ENCODE measurements at regions not wholly inside any gene's neighbourhood (a gene's known extent, or its start where the extent isn't known, plus 50 kb on each side); places are given as distances from the start of the nearest gene placed in this dataset.
A peak's percentile ranks its signal among the peaks of the same experiment; 100 is the strongest.

GRCh38 chr6:11430036-11430435 lies 107.5 kb upstream of the TMEM170B start:
- peaks cover 17 to 23% of the 10 kb centered on the region in 2 donors for H3K4me1 ChIP-seq (ENCODE audit: control insufficient read depth in 2 of 2, insufficient read depth in 2 of 2, low read length in 2 of 2)
- no peaks in the 10 kb centered on the region for H3K9me3 ChIP-seq (ENCODE audit: control insufficient read depth in 2 of 2, low read length in 2 of 2)
- no peak overlapping the region for H3K27ac ChIP-seq (ENCODE audit: low read depth in 2 of 2, low read length in 2 of 2)
- no peaks in the 10 kb centered on the region for H3K36me3 ChIP-seq (ENCODE audit: control insufficient read depth in 2 of 2, insufficient read depth in 2 of 2, low read length in 2 of 2)
- H3K4me3 ChIP-seq (ENCODE audit: low read length in 2 of 2), result no peak overlapping the region
- no peak overlapping the region for H3K9ac ChIP-seq (ENCODE audit: low read depth in 1 of 2, low read length in 2 of 2)
- no peaks in the 10 kb centered on the region for H3K27me3 ChIP-seq (ENCODE audit: control insufficient read depth in 2 of 2, insufficient read depth in 2 of 2, low read length in 2 of 2)

- H3K9me3 ChIP-seq (ENCODE audit: control insufficient read depth in 2 of 2, low read length in 2 of 2), result no peaks in the 10 kb centered on the region
- H3K27me3 ChIP-seq (ENCODE audit: control insufficient read depth in 2 of 2, insufficient read depth in 2 of 2, low read length in 2 of 2), result no peaks in the 10 kb centered on the region
- H3K27ac ChIP-seq (ENCODE audit: low read depth in 2 of 2, low read length in 2 of 2), result no peak overlapping the region
- no peaks in the 10 kb centered on the region for H3K36me3 ChIP-seq (ENCODE audit: control insufficient read depth in 2 of 2, insufficient read depth in 2 of 2, low read length in 2 of 2)
- no peak overlapping the region for H3K4me3 ChIP-seq (ENCODE audit: low read length in 2 of 2)
- H3K9ac ChIP-seq (ENCODE audit: low read depth in 1 of 2, low read length in 2 of 2), result no peak overlapping the region
- peaks cover 16 to 18% of the 10 kb centered on the region in 2 donors for H3K4me1 ChIP-seq (ENCODE audit: control insufficient read depth in 2 of 2, insufficient read depth in 2 of 2, low read length in 2 of 2)
Observed at GRCh38 chr6:11429577-11429976, 108.0 kb upstream of the TMEM170B start.

GRCh38 chr6:11428895-11429294 lies 108.7 kb upstream of the TMEM170B start:
- no peak overlapping the region for H3K9ac ChIP-seq (ENCODE audit: low read depth in 1 of 2, low read length in 2 of 2)
- no peaks in the 10 kb centered on the region for H3K36me3 ChIP-seq (ENCODE audit: control insufficient read depth in 2 of 2, insufficient read depth in 2 of 2, low read length in 2 of 2)
- H3K27me3 ChIP-seq (ENCODE audit: control insufficient read depth in 2 of 2, insufficient read depth in 2 of 2, low read length in 2 of 2), result no peaks in the 10 kb centered on the region
- no peak overlapping the region for H3K4me3 ChIP-seq (ENCODE audit: low read length in 2 of 2)
- H3K27ac ChIP-seq (ENCODE audit: low read depth in 2 of 2, low read length in 2 of 2), result no peak overlapping the region
- no peaks in the 10 kb centered on the region for H3K9me3 ChIP-seq (ENCODE audit: control insufficient read depth in 2 of 2, low read length in 2 of 2)
- peaks cover 11 to 12% of the 10 kb centered on the region in 2 donors for H3K4me1 ChIP-seq (ENCODE audit: control insufficient read depth in 2 of 2, insufficient read depth in 2 of 2, low read length in 2 of 2)

- H3K4me1 ChIP-seq (ENCODE audit: control insufficient read depth in 2 of 2, insufficient read depth in 2 of 2, low read length in 2 of 2), result peaks cover 6 to 7% of the 10 kb centered on the region in 2 donors
- no peak overlapping the region for H3K9ac ChIP-seq (ENCODE audit: low read depth in 1 of 2, low read length in 2 of 2)
- H3K27ac ChIP-seq (ENCODE audit: low read depth in 2 of 2, low read length in 2 of 2), result peak overlapping the region in 1 of 2 donors; percentile 4
Observed at GRCh38 chr6:11428371-11428770, 109.2 kb upstream of the TMEM170B start.

GRCh38 chr6:11427723-11428245 lies 109.8 kb upstream of the TMEM170B start:
- Histone ChIP-seq H3K4me3 (ENCODE audit: low read length in 2 of 2) (no peak overlapping the region), H3K27ac (ENCODE audit: low read depth in 2 of 2, low read length in 2 of 2) (no peak overlapping the region), H3K36me3 (ENCODE audit: control insufficient read depth in 2 of 2, insufficient read depth in 2 of 2, low read length in 2 of 2) (no peaks in the 10 kb centered on the region), H3K9me3 (ENCODE audit: control insufficient read depth in 2 of 2, low read length in 2 of 2) (no peaks in the 10 kb centered on the region), H3K27me3 (ENCODE audit: control insufficient read depth in 2 of 2, insufficient read depth in 2 of 2, low read length in 2 of 2) (no peaks in the 10 kb centered on the region), H3K4me1 (ENCODE audit: control insufficient read depth in 2 of 2, insufficient read depth in 2 of 2, low read length in 2 of 2) (peaks cover 4 to 7% of the 10 kb centered on the region in 2 donors), H3K9ac (ENCODE audit: low read depth in 1 of 2, low read length in 2 of 2) (no peak overlapping the region)

More at GRCh38 chr6:11428371-11428770, 109.2 kb upstream of the TMEM170B start:
- no peaks in the 10 kb centered on the region for H3K36me3 ChIP-seq (ENCODE audit: control insufficient read depth in 2 of 2, insufficient read depth in 2 of 2, low read length in 2 of 2)
- no peaks in the 10 kb centered on the region for H3K9me3 ChIP-seq (ENCODE audit: control insufficient read depth in 2 of 2, low read length in 2 of 2)
- no peaks in the 10 kb centered on the region for H3K27me3 ChIP-seq (ENCODE audit: control insufficient read depth in 2 of 2, insufficient read depth in 2 of 2, low read length in 2 of 2)
- H3K4me3 ChIP-seq (ENCODE audit: low read length in 2 of 2), result no peak overlapping the region

GRCh38 chr6:11427091-11427722 lies 110.3 kb upstream of the TMEM170B start:
- H3K4me1 ChIP-seq (ENCODE audit: control insufficient read depth in 2 of 2, insufficient read depth in 2 of 2, low read length in 2 of 2), result peaks cover 4 to 7% of the 10 kb centered on the region in 2 donors
- no peaks in the 10 kb centered on the region for H3K9me3 ChIP-seq (ENCODE audit: control insufficient read depth in 2 of 2, low read length in 2 of 2)
- no peak overlapping the region for H3K4me3 ChIP-seq (ENCODE audit: low read length in 2 of 2)
- H3K27ac ChIP-seq (ENCODE audit: low read depth in 2 of 2, low read length in 2 of 2), result no peak overlapping the region
- no peaks in the 10 kb centered on the region for H3K27me3 ChIP-seq (ENCODE audit: control insufficient read depth in 2 of 2, insufficient read depth in 2 of 2, low read length in 2 of 2)
- no peak overlapping the region for H3K9ac ChIP-seq (ENCODE audit: low read depth in 1 of 2, low read length in 2 of 2)
- no peaks in the 10 kb centered on the region for H3K36me3 ChIP-seq (ENCODE audit: control insufficient read depth in 2 of 2, insufficient read depth in 2 of 2, low read length in 2 of 2)

GRCh38 chr6:11426571-11426970 lies 111.0 kb upstream of the TMEM170B start:
- H3K36me3 ChIP-seq (ENCODE audit: control insufficient read depth in 2 of 2, insufficient read depth in 2 of 2, low read length in 2 of 2), result no peaks in the 10 kb centered on the region
- no peak overlapping the region for H3K9ac ChIP-seq (ENCODE audit: low read depth in 1 of 2, low read length in 2 of 2)
- H3K4me3 ChIP-seq (ENCODE audit: low read length in 2 of 2), result no peak overlapping the region
- H3K27me3 ChIP-seq (ENCODE audit: control insufficient read depth in 2 of 2, insufficient read depth in 2 of 2, low read length in 2 of 2), result no peaks in the 10 kb centered on the region
- H3K9me3 ChIP-seq (ENCODE audit: control insufficient read depth in 2 of 2, low read length in 2 of 2), result no peaks in the 10 kb centered on the region
- peaks cover 4 to 7% of the 10 kb centered on the region in 2 donors for H3K4me1 ChIP-seq (ENCODE audit: control insufficient read depth in 2 of 2, insufficient read depth in 2 of 2, low read length in 2 of 2)
- no peak overlapping the region for H3K27ac ChIP-seq (ENCODE audit: low read depth in 2 of 2, low read length in 2 of 2)

GRCh38 chr6:11425876-11426275 lies 111.7 kb upstream of the TMEM170B start:
- Histone ChIP-seq H3K36me3 (ENCODE audit: control insufficient read depth in 2 of 2, insufficient read depth in 2 of 2, low read length in 2 of 2) (no peaks in the 10 kb centered on the region), H3K27ac (ENCODE audit: low read depth in 2 of 2, low read length in 2 of 2) (no peak overlapping the region), H3K27me3 (ENCODE audit: control insufficient read depth in 2 of 2, insufficient read depth in 2 of 2, low read length in 2 of 2) (no peaks in the 10 kb centered on the region), H3K9me3 (ENCODE audit: control insufficient read depth in 2 of 2, low read length in 2 of 2) (no peaks in the 10 kb centered on the region), H3K4me3 (ENCODE audit: low read length in 2 of 2) (no peak overlapping the region), H3K4me1 (ENCODE audit: control insufficient read depth in 2 of 2, insufficient read depth in 2 of 2, low read length in 2 of 2) (peaks cover 4 to 7% of the 10 kb centered on the region in 2 donors), H3K9ac (ENCODE audit: low read depth in 1 of 2, low read length in 2 of 2) (no peak overlapping the region)

- no peak overlapping the region for H3K4me3 ChIP-seq (ENCODE audit: low read length in 2 of 2)
- no peaks in the 10 kb centered on the region for H3K9me3 ChIP-seq (ENCODE audit: control insufficient read depth in 2 of 2, low read length in 2 of 2)
- no peak overlapping the region for H3K27ac ChIP-seq (ENCODE audit: low read depth in 2 of 2, low read length in 2 of 2)
- no peak overlapping the region for H3K9ac ChIP-seq (ENCODE audit: low read depth in 1 of 2, low read length in 2 of 2)
- H3K36me3 ChIP-seq (ENCODE audit: control insufficient read depth in 2 of 2, insufficient read depth in 2 of 2, low read length in 2 of 2), result no peaks in the 10 kb centered on the region
- peaks cover 4 to 7% of the 10 kb centered on the region in 2 donors for H3K4me1 ChIP-seq (ENCODE audit: control insufficient read depth in 2 of 2, insufficient read depth in 2 of 2, low read length in 2 of 2)
- no peaks in the 10 kb centered on the region for H3K27me3 ChIP-seq (ENCODE audit: control insufficient read depth in 2 of 2, insufficient read depth in 2 of 2, low read length in 2 of 2)
Observed at GRCh38 chr6:11425431-11425871, 112.1 kb upstream of the TMEM170B start.

GRCh38 chr6:11424395-11425034 lies 113.0 kb upstream of the TMEM170B start:
- H3K4me3 ChIP-seq (ENCODE audit: low read length in 2 of 2), result no peak overlapping the region
- H3K36me3 ChIP-seq (ENCODE audit: control insufficient read depth in 2 of 2, insufficient read depth in 2 of 2, low read length in 2 of 2), result no peaks in the 10 kb centered on the region
- H3K9ac ChIP-seq (ENCODE audit: low read depth in 1 of 2, low read length in 2 of 2), result no peak overlapping the region
- H3K9me3 ChIP-seq (ENCODE audit: control insufficient read depth in 2 of 2, low read length in 2 of 2), result no peaks in the 10 kb centered on the region
- no peak overlapping the region for H3K27ac ChIP-seq (ENCODE audit: low read depth in 2 of 2, low read length in 2 of 2)
- H3K4me1 ChIP-seq (ENCODE audit: control insufficient read depth in 2 of 2, insufficient read depth in 2 of 2, low read length in 2 of 2), result peaks cover 4 to 6% of the 10 kb centered on the region in 2 donors
- H3K27me3 ChIP-seq (ENCODE audit: control insufficient read depth in 2 of 2, insufficient read depth in 2 of 2, low read length in 2 of 2), result no peaks in the 10 kb centered on the region

All from mucosa of rectum (tissue), 2 donors.